ENCODE measurements at regions not wholly inside any gene's neighbourhood (a gene's known extent, or its start where the extent isn't known, plus 50 kb on each side); places are given as distances from the start of the nearest gene placed in this dataset.
"Not testable (repeated sequence)": the region's sequence is repeated elsewhere in the genome, so short reads cannot be mapped to it uniquely, and the experiment has no call there.

DNA sequence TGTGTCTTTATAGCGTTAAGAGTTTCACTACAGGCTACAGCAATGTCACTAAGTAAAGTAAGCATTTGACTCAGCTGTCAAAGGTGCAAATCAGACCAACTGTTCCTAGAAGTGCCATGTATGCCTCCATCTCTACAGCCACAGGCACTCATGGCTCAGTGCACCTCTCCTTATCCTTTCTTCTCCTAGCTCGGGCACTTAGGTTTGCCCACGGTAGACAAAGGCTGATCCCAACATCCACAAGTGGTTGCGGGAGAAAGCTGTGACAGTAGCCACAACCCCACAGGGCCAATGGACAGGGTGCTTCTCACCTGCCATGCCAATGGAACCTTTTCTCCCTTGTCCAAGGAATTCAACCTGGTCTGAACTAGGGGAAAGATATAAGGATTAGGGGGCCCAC lies 228.5 kb upstream of the EXOC2 start:
- DNase-seq = no peak

DNA sequence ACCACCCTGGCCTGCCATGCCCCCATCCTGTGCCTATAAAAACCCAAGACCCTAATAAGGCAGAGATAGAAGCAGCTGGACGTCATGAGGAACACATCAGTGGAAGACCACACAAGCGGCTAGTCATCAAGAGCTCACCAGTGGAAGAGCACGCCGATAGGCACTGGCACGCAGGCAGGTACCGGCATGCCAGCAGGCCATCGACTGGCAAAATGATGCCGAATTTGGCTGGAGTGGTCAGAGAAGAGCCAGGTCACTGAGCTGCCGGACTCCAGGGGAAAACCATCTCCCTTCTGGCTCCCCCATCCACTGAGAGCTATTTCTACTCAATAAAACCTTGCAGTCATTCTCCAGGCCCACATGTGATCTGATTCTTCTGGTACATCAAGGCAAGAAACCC lies 227.6 kb upstream of the EXOC2 start:
- DNase-seq = no peak

GRCh38 chr6:919500-919899 lies 226.6 kb upstream of the EXOC2 start:
- no peak for DNase-seq

- no peak for DNase-seq
Measured at GRCh38 chr6:917939-918338, 225.0 kb upstream of the EXOC2 start.

DNA sequence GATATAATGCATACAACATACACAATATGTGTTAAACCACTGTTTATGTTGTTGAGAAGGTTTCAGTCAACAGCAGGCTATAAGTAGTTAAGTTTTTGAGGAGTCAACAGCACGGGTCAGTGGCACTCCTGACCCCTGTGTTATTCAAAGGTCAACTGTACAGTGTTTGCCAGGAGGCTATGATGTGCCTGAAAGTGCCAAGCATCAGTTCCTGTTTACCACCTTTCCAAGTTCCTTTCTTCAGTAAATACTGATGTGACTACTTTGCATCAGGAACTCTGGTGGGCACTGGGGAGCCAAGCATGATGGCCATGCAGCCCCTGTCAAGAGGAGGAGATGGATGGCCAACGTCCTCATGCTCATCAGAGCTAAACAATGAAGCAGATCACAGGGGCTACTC lies 224.4 kb upstream of the EXOC2 start:
- DNase-seq = no peak

- DNase-seq = no peak
Measured at GRCh38 chr6:916131-916530, 223.2 kb upstream of the EXOC2 start.

GRCh38 chr6:912871-913835 lies 220.2 kb upstream of the EXOC2 start:
- DNase-seq = no peak

GRCh38 chr6:907928-908327 lies 215.0 kb upstream of the EXOC2 start:
- no peak for DNase-seq

DNA sequence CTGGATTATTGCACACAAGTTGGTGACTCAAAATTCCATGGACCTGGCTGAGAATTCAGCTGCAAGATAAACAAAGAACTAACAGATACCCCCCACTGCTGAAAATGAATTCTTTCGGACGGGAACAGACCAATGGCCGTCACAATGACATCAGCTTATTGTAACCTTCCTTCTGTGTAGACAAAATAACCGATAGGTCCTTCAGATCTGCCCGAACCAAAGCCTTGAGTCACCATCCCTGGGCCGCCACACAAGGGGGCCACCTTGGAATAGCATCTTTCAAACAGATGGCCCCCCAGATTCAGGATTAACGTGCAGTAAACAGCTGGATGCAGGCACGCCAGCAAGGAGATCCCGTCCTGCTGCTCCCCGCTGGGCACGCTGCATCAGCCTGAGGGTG lies 214.0 kb upstream of the EXOC2 start:
- no peak for DNase-seq

- DNase-seq = no peak
Measured at GRCh38 chr6:905556-905955, 212.6 kb upstream of the EXOC2 start.

GRCh38 chr6:904994-905393 lies 212.1 kb upstream of the EXOC2 start:
- DNase-seq = no peak

- no peak for DNase-seq
Measured at GRCh38 chr6:903761-904160, 210.8 kb upstream of the EXOC2 start.

- DNase-seq = no peak
Measured at GRCh38 chr6:901696-902460, 208.9 kb upstream of the EXOC2 start.

GRCh38 chr6:900716-901605 lies 208.0 kb upstream of the EXOC2 start:
- DNase-seq = no peak

DNA sequence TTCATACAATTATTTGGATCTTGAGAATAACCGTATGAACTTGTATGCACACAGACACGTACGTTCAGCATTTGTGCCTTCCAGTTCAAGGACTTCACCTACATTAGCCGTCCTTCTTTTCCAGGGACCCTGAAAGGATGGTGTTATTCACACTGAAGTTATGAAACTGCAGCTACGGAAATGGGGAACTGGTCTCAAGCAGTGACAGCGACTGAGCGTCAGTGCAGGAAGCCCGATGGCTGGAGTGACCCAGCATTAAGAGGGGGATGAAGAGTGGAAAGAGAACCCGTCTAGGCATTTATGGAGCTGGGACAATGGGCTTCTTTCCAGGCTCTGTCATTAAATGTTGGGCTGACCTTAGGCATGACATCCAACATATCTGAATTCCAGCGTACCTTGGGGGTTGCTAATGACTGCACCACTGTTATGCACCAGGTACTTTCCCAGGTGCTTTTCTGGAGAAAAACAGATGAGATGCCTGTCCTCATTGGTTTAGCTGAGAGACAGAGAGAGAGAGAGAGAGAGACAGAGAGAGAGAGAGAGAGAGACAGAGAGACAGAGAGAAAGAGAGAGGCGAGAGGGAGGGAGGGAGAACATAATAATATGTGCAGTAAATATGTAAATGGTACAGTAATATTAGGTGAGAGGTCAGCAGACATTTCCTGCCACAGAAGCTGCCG lies 204.7 kb upstream of the EXOC2 start:
- no peak for DNase-seq

DNA sequence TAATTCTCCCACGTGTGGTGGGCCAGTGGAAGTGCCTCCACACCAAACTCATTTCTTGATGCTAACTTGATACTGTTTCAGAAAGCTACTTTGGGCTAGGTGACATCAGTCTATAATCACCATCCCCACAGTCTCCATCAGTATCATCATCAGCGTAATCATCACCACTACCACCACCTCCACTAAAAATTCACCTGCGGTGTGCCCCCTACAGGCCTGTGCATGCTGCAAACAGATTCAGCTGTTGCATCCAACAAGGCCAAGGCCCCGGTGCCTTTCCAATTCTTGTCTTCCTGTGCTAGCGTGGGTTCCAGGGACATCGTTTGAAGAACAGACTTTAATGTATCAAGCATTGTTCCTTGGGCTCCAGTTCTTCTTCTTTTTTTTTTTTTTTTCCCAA lies 201.3 kb upstream of the EXOC2 start:
- no peak for DNase-seq

- no peak for DNase-seq
Measured at GRCh38 chr6:890995-891394, 198.1 kb upstream of the EXOC2 start.

- DNase-seq = no peak
Measured at GRCh38 chr6:890201-890600, 197.3 kb upstream of the EXOC2 start.

DNA sequence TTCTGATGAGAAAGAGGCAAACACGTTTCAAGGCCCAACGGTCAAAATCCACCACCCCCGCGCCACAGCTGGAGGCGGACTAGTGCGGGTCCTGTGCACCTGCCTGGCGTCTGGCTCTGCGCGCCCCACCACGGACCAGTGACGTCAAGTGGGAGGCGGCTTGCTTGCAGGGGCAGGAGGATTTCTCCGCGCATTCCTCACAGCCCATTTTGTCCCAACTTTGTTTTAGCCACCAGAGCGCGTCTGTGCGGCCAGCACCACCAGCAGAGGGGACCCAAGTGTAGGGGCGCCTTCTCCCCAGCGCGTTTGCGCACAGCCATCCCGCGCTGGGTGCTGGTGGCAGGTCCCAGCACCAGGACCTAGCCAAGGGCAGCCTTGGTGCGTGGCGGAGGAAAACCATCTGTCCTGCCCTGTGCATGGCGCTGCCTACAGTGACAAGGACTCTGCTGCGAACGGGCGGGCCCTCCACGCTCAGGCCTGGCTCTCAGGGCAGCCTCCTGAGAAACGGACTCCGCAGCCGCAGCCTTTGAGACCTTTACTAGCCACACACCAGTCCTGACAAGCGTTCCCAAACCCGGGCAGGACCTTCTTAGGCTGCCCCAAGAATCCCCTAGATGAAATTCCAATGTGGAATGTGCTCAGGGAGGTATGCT lies 194.8 kb upstream of the EXOC2 start:
- DNase-seq = no peak

GRCh38 chr6:886116-886515 lies 193.2 kb upstream of the EXOC2 start:
- not testable (repeated sequence) for DNase-seq

DNA sequence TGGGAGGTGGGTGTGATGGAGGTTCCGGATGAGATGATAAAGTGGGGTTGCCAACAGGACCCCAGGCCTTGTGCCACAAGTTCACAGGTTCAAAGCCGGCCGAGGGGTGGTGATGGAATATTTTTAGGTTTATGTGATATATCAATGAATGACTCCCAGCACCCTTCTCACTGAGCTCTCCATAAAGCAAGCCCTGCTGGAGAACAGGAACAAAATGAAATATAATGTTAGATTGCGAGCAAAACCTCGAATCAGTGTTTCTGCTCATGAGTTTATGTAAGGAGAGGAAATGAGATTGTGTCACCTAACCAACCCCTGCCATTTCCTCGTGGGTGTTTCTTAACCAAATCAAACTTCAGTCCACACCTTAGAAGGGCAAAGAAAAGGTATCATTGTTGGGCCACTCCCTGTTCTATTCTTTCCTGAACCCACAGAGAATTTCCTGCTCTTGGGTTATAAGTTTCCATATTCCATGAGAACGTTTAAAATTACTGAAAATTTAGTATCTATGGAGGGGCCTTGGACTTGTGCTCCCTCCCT lies 192.2 kb upstream of the EXOC2 start:
- DNase-seq = no peak

DNA sequence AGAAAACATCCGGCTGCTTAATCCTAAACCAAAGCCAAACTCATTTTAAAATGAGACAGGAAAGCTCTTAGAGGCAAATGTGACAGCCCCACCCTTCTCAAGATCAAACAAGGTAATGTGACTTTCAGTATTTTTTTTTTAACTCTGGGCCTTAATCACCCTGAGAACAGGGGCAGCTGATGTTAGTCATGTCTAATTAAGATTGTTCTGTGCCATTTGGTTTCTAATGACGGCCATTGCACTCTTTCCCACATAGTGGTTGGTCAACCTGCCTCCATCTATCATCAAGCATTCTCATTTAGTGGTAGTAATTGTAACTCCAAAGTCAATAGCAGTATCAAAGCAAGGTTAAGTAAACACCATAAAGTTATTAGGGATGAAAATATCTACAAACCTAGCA lies 191.6 kb upstream of the EXOC2 start:
- no peak for DNase-seq
